Activated naive CD8-positive, alpha-beta T cell treated with anti-CD3 and anti-CD28 coated beads, Interleukin-2, amount 50 U/mL, for 16 hours (primary cell): ENCODE measurements at regions not wholly inside any gene's neighbourhood (a gene's known extent, or its start where the extent isn't known, plus 50 kb on each side); places are given as distances from the start of the nearest gene placed in this dataset.
"Not testable (repeated sequence)": the region's sequence is repeated elsewhere in the genome, so short reads cannot be mapped to it uniquely, and the experiment has no call there.

Source experiments
- DNase-seq: peaks from one replicate; pipeline ENCODE4 v3.0.0-alpha.2; 2020; ENCODE audit warnings: low read depth, low spot score

DNA sequence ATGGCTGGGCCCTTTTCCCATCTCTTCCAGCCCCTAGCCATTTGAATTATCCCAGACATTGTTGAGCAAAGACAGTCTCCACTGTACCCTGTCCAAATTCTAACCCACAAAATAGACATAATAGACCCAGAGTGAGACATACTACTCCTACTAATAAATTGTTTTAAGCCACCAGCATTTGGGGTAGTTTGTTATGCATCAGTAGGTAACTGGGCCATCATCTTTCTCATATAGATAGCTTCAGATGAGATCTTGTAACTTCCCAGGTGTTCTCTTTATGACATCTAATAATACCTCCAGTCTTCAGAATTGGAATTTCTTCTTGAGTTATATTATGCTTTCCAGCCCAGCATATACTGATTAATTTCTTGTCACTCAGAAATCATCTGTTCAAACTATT is 117.2 kb upstream of the OTUD4 start:
- DNase-seq: no peak

DNA sequence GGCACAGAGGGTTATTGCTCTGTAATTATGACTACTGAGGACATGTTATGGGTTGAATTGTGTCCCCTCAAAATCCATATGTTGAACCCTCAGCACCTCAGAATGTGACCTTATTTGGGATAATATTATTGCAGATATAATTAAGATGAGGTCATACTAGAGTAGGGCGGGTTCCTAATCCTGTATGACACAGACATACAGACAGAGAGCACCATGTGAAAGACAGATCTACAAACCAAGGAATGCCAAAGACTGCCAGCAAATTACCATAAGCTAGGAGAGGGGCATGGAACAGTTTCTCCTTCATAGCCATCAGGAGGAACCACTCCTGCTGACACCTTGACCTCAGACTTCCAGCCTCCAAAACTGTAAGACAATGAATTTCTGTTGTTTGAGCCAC is 115.2 kb upstream of the OTUD4 start:
- DNase-seq: no peak

DNA sequence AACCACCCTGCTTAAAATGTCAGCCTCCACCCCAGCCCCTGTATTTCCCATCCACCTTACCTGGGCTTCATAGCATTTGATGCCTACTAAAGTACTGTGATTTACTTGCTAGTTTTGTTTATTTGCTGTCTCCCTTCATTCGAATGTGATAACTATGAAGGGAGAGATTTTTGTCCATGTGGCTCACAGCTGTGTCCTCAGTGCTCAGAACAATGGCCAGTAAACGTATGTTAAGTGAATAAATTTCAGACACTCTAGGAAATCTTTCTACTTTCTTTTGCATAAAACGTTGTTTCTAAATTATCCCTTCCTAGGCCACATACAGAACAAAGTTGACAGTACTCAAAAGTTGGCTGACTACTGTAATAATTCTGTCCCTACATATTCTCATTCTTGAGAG is 114.7 kb upstream of the OTUD4 start:
- no peak for DNase-seq

DNA sequence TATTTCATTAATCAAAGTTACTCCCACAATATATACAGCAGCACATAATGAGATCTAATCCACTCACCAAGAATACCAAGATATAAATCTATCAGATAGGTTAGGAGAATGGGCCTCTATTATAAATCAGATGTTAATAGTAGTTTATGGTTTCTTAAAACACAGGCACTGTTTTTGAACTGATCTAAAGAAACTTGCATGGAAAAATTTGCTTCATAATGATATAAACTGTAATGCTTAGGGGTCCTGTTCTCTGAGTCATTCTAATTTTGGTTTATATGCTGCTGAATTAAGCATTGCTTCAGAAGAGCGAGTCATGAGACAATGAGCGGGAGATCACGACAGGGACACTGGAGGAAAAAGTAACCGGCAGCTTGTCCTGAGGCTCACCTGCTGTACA is 113.3 kb upstream of the OTUD4 start:
- DNase-seq: no peak

DNA sequence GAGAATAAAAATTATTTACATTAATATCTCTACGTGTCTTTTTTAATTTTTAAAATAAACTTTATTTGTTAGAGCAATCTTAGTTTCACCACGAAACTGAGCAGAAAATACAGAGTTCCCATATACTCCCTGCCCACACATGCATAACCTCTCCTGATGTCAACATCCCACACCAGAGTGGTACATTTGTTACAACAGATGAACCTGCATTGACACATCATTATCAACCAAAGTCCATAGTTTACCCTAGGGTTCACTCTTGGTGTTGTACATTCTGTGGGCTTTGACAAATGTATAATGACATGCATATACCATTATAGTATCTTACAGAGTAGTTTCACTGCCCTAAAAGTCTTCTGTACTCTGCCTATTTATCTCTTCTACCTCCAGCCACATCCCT is 110.6 kb upstream of the OTUD4 start:
- DNase-seq: no peak

DNA sequence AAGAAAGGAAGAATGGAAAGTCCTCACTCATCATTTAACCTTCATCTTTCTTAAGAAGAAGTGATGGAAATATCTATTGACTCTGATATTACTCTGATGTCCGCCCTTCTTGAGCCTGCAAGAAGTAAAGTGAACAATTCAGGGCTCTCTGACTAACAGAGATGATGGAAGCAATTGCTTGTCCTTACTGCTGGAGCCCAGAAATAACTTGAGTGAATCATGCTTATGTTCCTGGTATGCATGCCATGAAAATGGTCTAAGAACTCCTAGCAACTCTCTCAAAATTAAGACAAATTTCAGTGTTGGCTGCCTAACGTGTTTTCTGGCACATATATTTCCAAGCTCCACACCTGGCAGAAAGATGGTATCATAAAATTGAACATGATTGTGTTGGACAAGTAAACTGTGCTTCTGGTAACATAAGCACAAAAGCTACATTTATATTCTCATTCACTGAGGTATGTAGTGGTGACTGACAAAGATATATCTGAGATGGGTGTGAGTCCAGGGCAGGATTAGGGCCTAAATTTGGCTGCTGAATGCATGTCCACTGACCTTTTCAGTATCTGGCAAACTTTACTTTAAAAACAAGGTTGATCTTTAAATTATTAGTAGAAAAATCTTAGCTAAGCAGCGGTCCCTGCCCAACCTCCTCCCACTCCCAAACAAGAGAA is 109.2 kb upstream of the OTUD4 start:
- DNase-seq: no peak

DNA sequence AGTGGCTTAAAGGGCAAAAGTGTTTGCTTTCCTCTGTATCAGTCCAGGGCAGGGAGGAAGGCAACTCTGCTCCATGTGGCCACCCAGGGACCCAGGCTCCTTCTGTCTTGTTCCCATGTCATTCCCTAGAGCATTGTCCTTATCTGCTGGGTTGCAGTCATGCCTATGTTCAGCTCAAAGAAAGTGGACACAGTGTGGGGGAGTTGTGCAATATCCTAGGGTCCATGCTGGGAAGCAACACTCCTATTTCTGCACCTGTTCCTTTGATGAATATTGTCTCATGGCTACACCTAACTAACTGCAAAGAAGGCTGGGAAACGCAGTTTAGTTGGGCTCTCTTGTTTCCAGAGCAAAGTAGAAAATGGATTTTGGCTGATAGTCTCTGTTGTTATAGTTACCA is 107.0 kb upstream of the OTUD4 start:
- DNase-seq: no peak

DNA sequence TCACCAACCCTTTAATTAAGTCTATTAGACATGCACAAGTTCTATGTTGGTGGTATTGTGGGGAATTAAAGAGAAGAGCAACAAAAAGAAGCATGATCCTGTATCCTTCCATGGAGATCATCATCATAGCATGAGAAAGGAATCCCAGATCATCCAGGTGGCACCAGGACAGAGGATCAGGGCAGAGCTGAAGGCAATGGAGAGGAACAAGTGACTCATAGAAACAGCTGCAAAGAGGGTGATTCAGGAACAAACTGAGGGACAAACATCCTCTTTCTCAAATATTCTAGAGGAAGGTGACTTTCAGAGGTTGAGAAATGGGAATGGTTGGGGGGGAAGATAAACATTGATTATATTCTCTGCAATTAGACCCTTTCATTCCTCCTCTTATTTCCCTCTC is 105.5 kb upstream of the OTUD4 start:
- no peak for DNase-seq

DNA sequence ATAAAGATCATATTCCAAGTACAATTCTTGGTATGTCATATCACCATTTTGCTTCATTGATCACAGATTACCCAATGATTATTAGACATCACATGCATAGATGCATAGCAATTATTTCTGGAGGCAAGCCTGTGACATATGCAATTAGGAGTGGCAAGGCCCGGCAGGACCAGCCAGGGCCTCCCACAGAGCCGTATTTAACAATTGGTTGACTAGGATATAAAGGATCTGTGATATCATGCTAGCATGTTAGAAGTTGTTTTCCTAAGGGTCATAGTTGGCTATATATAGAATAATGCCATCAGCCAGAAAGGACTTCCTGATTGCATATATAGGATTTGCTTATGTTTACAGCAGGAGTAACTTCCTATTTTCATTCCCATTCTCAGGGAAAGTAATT is 103.5 kb upstream of the OTUD4 start:
- no peak for DNase-seq

DNA sequence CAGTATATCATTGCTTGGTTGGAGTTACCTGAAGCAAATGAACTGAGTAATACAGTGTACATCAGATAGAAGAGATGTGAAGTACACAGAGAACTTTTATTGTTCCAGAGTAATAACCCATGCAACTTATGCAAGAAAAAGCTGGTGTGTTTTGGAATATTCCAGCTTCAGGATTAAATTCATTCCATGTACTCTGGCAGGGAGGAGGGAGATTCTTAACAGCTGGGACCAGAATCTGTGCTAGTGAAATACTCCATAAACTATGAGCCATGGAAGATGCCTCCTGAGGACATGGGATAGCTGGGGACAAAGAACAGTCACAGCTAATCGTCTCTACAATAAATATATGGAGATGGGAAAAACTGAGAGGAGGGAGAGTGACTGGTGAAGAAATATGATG is 101.6 kb upstream of the OTUD4 start:
- no peak for DNase-seq

DNA sequence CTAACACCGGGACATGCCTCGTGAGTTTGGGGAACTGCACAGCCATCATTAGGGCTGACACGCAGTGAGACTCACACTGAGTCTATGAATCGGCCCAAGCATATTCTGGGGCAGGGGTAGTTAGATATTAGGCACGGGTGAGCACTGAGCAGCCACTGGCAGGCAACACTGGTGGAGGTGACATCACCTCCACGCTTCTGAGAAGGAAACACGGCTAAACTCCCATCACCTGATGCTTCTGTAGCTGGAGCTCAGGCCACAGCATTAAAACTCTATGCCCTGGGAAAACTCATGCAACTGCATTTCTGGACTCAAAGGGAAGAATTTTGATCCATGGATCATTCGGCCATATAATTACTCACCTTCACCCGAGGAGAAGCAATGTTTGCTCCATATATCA is 100.8 kb upstream of the OTUD4 start:
- DNase-seq: no peak

DNA sequence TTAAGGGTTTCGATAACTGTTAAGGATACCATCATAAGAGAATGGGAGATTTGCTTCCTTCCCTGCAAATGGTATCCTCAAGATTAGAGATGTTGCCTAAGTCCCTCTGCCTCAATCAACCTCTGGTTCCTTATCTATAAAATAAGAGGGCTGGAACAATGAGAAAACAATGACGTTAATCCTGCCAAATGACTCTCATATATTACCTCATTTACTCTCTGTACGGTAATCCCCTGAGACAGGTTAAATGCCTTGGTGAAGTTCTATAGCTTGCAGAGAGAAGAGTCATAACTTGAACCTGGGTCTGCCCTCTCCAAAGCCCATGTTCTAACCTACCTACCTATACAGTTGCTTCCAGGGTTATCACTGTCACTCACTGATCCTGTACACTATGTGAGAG is 100.2 kb upstream of the OTUD4 start:
- DNase-seq: no peak

DNA sequence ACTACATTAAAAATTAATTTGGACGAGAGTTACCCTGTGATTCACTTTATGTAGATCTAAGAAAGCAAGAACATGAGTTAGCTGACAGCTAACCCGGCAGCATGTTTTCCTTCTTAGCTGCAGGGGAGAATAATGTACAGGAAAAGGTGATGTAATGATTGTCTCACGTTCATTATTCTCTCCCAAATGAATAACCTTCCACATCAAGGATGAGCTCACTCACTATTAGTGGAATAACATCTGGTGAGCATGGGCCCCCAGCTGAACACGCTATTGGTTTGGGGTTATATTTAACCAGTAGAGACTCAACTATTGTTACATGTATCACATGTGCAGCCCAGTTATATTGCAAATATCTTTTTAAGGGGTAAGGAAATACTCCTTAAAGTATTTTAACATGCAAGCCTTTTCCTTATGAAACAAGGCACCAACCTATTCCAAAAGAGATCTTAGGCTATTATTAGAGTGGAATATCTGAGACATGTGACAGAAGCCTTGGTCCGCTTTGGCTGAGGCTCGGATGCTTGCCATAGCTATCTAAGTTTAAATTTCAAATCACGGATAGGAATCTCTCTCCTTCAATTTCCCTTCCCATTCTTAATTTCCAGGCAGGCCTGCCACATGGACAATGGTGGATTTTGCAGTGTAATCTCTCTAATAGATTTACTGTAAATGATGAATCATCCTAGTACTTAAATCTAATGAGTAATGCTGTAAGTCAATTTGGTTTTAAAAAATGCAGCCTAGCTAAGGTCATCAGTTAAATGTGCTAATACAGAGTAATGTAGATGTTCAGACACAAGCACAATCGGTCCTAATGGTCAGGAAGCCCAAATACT is 99.0 kb upstream of the OTUD4 start:
- DNase-seq: no peak

DNA sequence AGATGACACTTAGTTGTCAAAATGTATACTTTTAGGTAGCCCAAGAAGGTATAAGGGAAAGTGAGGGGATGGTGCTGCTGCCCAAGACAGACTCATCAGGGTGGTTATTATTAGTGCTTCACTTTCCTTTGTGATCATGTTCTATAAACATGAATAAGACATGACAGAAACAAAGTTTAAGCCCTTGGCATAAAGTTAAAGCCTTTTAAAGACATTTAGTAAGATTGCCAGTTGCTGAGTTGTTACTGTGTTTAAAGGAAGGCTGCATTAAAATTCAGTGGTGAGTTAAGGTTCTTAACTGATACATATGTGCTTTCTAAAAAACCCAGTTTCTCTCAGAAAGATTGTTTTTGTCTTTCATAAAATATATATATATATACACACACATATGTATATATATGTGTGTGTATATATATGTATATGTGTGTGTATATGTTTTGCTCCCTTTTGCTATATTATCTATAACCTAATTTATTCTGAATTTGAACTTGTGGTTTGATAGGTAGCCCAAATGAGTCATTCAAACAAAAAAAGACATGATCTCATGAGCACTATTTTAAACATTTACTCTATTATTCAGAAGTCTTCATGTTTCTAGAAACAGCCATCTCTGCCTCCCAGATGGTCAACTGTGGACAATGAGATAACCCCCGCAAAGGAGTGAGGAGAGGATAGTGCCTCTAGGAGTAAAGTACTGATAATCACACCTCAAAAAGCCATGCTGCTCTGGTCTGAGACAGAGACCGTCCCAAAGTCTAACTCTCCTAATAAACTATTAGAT is 98.1 kb upstream of the OTUD4 start:
- DNase-seq: no peak

DNA sequence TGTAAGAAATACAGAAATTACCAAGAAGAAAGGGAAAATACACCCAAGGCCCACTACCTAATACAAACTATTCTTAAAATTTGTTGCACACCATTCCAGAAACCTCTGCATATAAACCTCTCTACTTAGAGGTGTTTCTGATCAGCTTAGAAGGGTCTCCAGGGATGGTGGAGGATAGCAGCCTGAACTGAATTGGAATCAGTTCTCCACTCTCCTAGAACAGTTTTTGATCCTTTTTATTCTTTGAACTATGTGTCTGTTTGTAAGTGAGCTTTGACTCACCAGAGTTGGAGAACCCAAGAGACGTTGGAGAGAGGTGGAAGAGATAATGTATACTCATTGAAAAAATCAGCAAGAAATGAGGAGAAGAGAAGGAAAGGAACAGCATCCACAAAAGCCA is 96.6 kb upstream of the OTUD4 start:
- DNase-seq: no peak

DNA sequence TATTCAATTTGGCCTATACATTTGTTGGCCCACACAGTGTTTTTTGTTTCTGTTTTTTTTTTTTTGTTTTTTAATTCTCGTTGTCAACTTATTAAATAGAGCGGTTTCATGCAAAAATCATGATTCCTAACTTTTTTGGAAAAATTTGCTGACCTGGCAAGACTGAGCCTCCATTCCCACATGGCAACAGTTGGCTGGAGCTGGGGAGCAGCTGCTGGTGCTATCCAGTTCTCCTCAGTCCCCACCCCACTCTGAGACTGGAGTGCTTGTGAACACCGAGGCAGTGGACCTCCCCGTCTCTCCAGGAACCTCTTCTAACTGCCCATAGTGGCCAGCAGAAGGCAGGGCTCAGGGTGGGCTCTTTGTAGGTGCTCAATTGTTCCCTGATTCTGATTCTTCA is 95.7 kb upstream of the OTUD4 start:
- no peak for DNase-seq

DNA sequence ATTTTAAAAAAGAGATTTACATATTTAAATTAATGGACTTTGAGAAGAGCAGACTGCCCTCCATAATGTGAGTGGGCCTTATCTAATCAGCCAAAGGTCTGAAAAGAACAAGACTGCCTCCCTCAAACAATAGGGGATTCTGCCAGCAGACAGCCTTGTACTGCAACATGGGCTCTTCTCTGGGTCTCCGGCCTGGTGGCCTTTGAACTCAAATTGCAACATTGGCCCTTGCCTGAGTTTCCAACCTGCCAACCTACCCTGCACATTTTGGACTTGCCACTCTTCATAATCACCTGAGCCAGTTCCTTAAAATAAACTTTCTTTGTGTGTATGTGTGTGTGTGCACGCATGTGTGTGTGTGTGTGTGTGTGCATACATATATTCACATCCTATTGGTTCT is 90.8 kb upstream of the OTUD4 start:
- DNase-seq: no peak

DNA sequence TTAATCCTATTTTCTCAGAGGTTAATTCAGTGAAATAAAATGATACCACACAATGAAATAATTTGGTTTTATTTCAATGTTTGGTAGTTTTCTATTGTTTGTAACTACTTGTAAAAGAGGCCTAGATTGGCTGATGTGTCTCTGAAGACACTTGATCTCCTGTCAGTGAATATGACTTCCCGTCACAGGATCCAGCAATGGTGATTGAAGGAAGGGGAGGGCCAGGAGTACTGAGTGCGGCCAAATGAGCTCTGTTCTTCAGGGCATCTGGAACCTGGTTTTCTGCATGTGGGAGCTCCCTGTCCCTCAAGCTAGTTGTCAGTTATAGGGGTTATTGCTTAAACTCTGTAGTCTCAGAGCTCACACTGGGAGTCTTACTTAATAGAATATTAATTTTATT is 86.5 kb upstream of the OTUD4 start:
- DNase-seq: no peak

DNA sequence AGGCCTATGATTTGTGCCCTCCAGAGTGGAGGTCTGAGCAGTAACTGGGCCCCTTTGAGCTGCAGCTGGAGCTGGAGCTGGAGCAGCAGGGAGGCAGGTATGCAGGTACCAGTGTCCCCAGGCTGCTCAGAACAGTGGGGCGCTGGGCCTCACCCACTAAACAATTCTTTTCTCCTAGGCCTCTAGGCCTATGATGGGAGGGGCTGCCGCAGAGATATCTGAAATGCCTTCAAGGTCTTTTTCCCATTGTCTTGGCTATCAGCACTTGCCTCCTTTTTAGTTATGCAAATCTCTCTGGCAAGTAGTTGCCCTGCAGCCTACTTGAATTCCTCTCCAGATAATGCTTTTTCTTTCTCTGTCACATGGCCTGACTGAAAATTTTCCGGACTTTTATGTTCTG is 79.7 kb upstream of the OTUD4 start:
- no peak for DNase-seq

DNA sequence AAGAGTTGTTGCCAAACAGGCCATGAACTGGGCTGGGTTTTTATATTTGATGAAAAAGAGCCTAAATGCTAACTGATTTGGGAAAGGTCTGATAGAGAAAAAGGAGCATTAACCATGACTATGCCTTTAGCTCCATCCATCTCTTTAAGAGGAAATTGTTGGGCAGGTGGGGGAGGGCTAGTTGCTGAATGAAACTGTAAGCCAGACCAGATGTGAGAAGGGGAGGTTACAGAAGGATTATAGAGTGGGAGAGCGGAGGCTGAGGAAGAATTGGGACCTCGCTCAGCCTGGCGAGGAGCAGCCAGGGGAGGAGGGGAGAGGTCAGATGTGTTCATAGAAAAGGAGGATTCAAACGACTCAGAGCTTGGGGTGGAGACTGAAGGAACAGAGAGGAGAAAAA is 74.9 kb upstream of the OTUD4 start:
- not testable (repeated sequence) for DNase-seq

DNA sequence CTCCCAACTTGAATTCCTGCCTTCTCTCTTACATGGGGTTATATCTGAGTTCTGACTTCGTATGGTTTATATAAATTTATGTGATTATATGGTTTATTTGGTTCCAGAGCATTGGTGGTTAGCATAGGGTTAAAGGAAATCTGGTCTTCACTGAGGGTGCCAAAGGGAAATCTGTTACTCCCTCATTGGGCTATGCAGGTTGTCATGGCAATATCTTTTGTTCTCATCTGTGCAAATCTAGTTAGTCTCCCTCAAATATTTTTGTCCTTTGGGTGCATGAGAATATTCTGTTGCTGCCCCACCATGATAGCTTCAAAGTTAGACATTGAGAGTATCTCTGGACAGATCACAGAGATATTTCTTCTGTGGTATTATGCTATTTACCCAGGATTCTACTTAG is 71.8 kb upstream of the OTUD4 start:
- no peak for DNase-seq

DNA sequence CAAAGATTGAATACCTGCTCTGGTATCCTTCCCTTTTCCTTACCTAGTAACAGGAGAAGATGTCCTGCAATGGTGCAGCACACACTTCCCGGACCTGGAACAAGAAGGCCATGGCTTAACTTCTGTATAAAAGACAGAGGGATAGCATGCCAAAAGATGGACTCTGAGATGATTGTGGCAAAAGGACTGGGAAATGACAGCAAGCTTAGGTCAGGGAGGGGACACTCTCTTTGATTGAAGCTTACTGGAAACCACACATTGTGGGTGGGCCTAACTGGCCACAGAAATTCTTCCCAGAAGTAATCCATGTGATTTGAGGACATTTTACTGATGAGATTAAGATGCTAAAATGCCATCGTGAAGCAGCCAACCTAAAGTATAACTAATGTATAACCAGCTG is 71.0 kb upstream of the OTUD4 start:
- no peak for DNase-seq

DNA sequence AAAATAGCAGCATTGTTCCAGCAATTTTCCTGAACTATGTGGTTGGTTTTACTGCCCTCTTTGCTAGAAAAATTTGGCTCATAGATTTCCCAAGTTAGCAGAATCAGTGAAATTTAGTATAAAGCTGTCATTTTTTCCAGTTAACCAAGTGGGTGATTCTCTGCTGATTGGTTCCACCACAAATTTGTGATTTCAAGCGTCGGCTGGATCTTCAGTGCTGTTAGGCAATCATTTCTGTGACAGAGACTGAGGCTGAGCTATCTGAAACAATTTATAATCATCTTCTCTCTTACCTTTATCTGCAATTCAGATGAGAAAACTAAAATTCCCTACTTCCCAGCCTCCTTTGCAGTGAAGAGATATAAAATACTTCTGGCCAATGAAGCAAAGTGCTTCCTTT is 68.6 kb upstream of the OTUD4 start:
- DNase-seq: no peak
